GM23248 (cell line): ENCODE measurements at regions not wholly inside any gene's neighbourhood (a gene's known extent, or its start where the extent isn't known, plus 50 kb on each side); places are given as distances from the start of the nearest gene placed in this dataset.

Experiments
- DNase-seq: peaks from one replicate; pipeline ENCODE4 v3.0.0-alpha.2; 2015
- H2AFZ ChIP-seq: fragments of 200-600 bp; sonication (generic); 2 replicates; pipeline ENCODE4 v1.6.1; 2016; ENCODE audit warnings: antibody characterized with exemption
- H3F3A ChIP-seq: fragments of 200-600 bp; sonication (generic); 2 replicates; pipeline ENCODE4 v1.6.1; 2016; ENCODE audit warnings: mild to moderate bottlenecking, antibody characterized with exemption, mixed run types; ENCODE audit not compliant: insufficient read depth
- H3K27ac ChIP-seq: fragments of 200-600 bp; sonication (generic); 2 replicates; pipeline ENCODE4 v1.5.1; 2016; ENCODE audit warnings: mild to moderate bottlenecking
- H3K27me3 ChIP-seq: fragments of 200-600 bp; sonication (generic); replicated peaks from 2 replicates; pipeline ENCODE4 v1.6.1; 2016; ENCODE audit warnings: mild to moderate bottlenecking; ENCODE audit not compliant: insufficient read depth
- H3K36me3 ChIP-seq: fragments of 200-600 bp; sonication (generic); 2 replicates; pipeline ENCODE4 v1.6.1; 2016; ENCODE audit warnings: low read depth, mild to moderate bottlenecking
- H3K4me1 ChIP-seq: fragments of 200-600 bp; sonication (generic); 2 replicates; pipeline ENCODE4 v1.6.1; 2016; ENCODE audit warnings: mild to moderate bottlenecking; ENCODE audit not compliant: insufficient read depth
- H3K4me2 ChIP-seq: fragments of 200-600 bp; sonication (generic); one replicate; pipeline ENCODE4 v1.6.1; 2016; ENCODE audit warnings: mild to moderate bottlenecking; ENCODE audit not compliant: unreplicated experiment
- H3K4me3 ChIP-seq: fragments of 200-600 bp; sonication (generic); 2 replicates; pipeline ENCODE4 v1.5.1; 2016; ENCODE audit warnings: mild to moderate bottlenecking
- H3K79me2 ChIP-seq: fragments of 200-600 bp; sonication (generic); 2 replicates; pipeline ENCODE4 v1.6.1; 2016; ENCODE audit warnings: mild to moderate bottlenecking; ENCODE audit not compliant: insufficient read depth
- H3K9ac ChIP-seq: fragments of 200-600 bp; sonication (generic); 2 replicates; pipeline ENCODE4 v1.6.1; 2016; ENCODE audit warnings: mild to moderate bottlenecking
- H3K9me2 ChIP-seq: fragments of 200-600 bp; sonication (generic); 2 replicates; pipeline ENCODE4 v1.6.1; 2016; ENCODE audit warnings: mixed run types, mild to moderate bottlenecking, moderate library complexity; ENCODE audit not compliant: insufficient read depth
- H3K9me3 ChIP-seq: fragments of 200-600 bp; sonication (generic); one replicate; pipeline ENCODE4 v1.6.1; 2017; ENCODE audit warnings: low read depth
- H4K20me1 ChIP-seq: fragments of 200-600 bp; sonication (generic); 2 replicates; pipeline ENCODE4 v1.6.0; 2016; ENCODE audit not compliant: insufficient read depth
- EZH2 ChIP-seq: fragments of 200-600 bp; sonication (generic); IDR thresholded peaks from 2 replicates; pipeline ENCODE4 v1.6.1; 2018; ENCODE audit warnings: antibody characterized with exemption, mild to moderate bottlenecking; ENCODE audit not compliant: insufficient read depth, poor library complexity, severe bottlenecking
- EZH2phosphoT487 ChIP-seq: fragments of 200-600 bp; sonication (generic); IDR thresholded peaks from 2 replicates; pipeline ENCODE4 v1.6.1; 2018; ENCODE audit warnings: antibody characterized with exemption, moderate library complexity, mild to moderate bottlenecking, low read depth; ENCODE audit not compliant: insufficient read depth
- WGBS, 2 experiments: methylation state at CpG; one replicate each; pipeline ENCODE4 v1.1.6; 2015 to 2017; ENCODE audit warnings: low lambda C conversion rate in 2 of 2, low coverage in 1 of 2; ENCODE audit errors: missing lambda C conversion rate in 2 of 2; 5-methylcytosine and 5-hydroxymethylcytosine counted together
- in situ Hi-C: fragments of 300-500 bp; cut with MboI; formaldehyde crosslinking; loops from 2 replicates; pipeline ENCODE4 v1.15.0; 2020

GRCh38 chr1:244968471-244968871 lies 104.1 kb upstream of the HNRNPU start:
- Histone ChIP-seq H3K4me1 (peaks cover 36% of the 10 kb centered on the region), H3K9me3 (no peaks in the 10 kb centered on the region), H3F3A (peaks cover 43% of the 10 kb centered on the region), H2AFZ (peak overlapping the region; percentile 73), H3K79me2 (peaks cover 17% of the 10 kb centered on the region), H3K4me2 (peak overlapping the region; percentile 95), H3K36me3 (no peaks in the 10 kb centered on the region), H4K20me1 (no peaks in the 10 kb centered on the region), H3K9ac (peak overlapping the region; percentile 100), H3K27me3 (no peaks in the 10 kb centered on the region), H3K9me2 (no peaks in the 10 kb centered on the region), H3K4me3 (peak overlapping the region; percentile 91), H3K27ac (peak overlapping the region; percentile 100)
- DNase-seq: peak; percentile 29
- in situ Hi-C loops: no loop called here
- TF ChIP-seq EZH2phosphoT487 (no peak), EZH2 (no peak)
- WGBS, 2 experiments: 75 to 77% methylated on average over 12 of the region's 12 CpGs

- DNase-seq: no peak
- Histone ChIP-seq H2AFZ (no peak overlapping the region), H3F3A (peaks cover 47% of the 10 kb centered on the region), H4K20me1 (no peaks in the 10 kb centered on the region), H3K27ac (no peak overlapping the region), H3K4me3 (no peak overlapping the region), H3K9ac (no peak overlapping the region), H3K9me2 (no peaks in the 10 kb centered on the region), H3K4me1 (peaks cover 40% of the 10 kb centered on the region), H3K9me3 (no peaks in the 10 kb centered on the region), H3K36me3 (no peaks in the 10 kb centered on the region), H3K79me2 (peaks cover 4% of the 10 kb centered on the region), H3K27me3 (no peaks in the 10 kb centered on the region), H3K4me2 (no peak overlapping the region)
- no peak for TF ChIP-seq EZH2
- no peak for TF ChIP-seq EZH2phosphoT487
- in situ Hi-C loops: no loop called here
- 95 to 100% methylated on average over 2 of the region's 2 CpGs for WGBS, 2 experiments
These were observed 102.8 kb upstream of the HNRNPU start for GRCh38 chr1:244967159-244967558.

DNA sequence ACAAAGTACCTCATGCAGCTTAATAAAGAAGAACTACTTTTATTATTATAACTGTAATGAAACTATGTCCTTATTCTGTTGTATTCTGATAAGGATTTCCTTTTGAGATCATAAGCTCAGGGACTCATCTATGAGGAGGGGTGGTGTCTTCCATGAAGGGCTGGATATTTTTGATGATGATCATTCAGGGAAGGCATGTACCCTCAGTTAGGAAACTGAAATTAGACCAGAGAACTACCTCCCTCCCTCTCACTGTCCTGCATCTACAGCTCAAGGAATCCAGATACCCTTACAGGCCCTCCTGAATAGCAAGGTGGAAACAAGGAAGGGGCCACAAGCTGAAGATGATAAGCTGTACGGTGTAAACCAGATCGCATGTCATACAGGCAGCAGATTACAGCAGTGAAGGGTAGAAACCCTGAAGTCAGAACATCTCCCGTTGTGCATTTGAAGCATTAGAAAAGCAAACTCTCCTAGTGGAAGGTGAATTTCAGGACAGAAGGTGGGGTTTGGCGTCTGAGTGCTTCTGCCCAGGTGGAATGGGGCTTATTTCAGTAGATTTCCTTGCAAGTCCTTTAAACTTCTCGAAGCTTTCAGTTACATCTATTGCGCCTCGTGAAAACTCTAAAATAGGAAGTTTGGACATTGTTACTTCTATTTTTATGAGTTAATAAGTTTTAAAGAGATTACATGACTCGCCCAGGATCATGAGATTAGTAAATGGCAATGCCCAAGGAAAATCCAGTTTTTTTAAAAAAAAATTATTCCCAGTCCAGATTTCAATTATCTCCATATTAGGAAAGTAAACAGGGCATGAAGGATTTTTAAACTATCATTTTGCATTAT lies 101.1 kb upstream of the HNRNPU start:
- H3K9me3 ChIP-seq: no peaks in the 10 kb centered on the region
- in situ Hi-C loops: no loop called here
- no peaks in the 10 kb centered on the region for H3K79me2 ChIP-seq
- peak overlapping the region; percentile 61 for H3K4me2 ChIP-seq
- no peak overlapping the region for H3K4me3 ChIP-seq
- TF ChIP-seq EZH2 (no peak), EZH2phosphoT487 (no peak)
- H4K20me1 ChIP-seq: no peaks in the 10 kb centered on the region
- peak overlapping the region; percentile 80; the same call in 1 of the 2 replicates for H2AFZ ChIP-seq
- 89 to 93% methylated on average over 8 of the region's 8 CpGs for WGBS, 2 experiments
- H3K4me1 ChIP-seq: peaks cover 34% of the 10 kb centered on the region
- no peaks in the 10 kb centered on the region for H3K27me3 ChIP-seq
- H3K27ac ChIP-seq: peak overlapping the region; percentile 74
- H3K9ac ChIP-seq: no peak overlapping the region
- no peaks in the 10 kb centered on the region for H3K36me3 ChIP-seq
- H3F3A ChIP-seq: peaks cover 34% of the 10 kb centered on the region
- no peaks in the 10 kb centered on the region for H3K9me2 ChIP-seq
- DNase-seq: no peak

DNA sequence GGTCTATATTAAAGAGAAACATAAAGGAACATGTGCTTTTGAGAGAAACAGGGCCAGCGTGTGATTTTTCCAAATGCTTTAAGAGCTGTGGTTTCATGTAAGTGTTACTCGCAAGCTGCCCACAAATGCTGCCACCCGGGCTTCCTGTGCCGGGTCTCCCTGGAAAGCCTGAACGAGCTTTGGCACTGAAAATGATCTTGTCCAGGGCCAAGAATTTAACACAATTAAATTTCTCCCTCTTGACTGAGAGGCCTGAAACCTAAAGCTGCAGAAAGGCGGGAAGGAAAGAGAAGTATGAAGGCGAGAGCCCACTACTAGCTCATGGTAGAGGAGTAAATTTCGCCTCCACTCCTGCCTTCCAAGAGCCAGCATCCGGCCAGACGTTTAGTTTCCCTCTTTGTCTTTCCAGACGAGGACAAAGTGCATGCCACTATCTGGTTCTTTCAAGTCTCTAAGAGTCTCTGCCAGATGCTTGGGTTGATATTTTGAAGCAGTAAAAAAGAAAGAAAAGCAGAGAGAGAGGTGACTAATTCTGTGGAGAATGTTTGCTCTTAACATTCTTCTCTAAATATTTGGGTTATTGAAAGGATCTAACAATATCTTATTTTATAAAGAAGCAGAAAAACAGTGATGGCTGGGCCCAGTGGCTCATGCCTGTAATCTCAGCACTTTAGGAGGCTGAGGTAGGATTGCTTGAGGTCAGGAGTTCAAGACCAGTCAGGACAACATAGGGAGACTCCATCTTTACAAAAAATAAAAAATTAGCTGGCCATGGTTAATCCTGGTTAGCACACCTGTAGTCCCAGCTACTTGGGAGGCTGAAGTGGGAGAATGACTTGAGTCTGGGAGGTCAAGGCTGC lies 100.0 kb upstream of the HNRNPU start:
- in situ Hi-C loops: no loop called here
- peak overlapping the region; percentile 42 for H3K4me3 ChIP-seq
- H3K9me3 ChIP-seq: no peaks in the 10 kb centered on the region
- H3K9ac ChIP-seq: peak overlapping the region; percentile 70
- no peaks in the 10 kb centered on the region for H3K27me3 ChIP-seq
- 2 to 5% methylated on average over 11 of the region's 11 CpGs for WGBS, 2 experiments
- H3K27ac ChIP-seq: peak overlapping the region; percentile 74
- H3K36me3 ChIP-seq: no peaks in the 10 kb centered on the region
- peak; percentile 73 for DNase-seq
- no peaks in the 10 kb centered on the region for H3K9me2 ChIP-seq
- H4K20me1 ChIP-seq: no peaks in the 10 kb centered on the region
- H3K4me1 ChIP-seq: peaks cover 34% of the 10 kb centered on the region
- H3K4me2 ChIP-seq: peak overlapping the region; percentile 61
- H2AFZ ChIP-seq: peak overlapping the region; percentile 80
- H3K79me2 ChIP-seq: no peaks in the 10 kb centered on the region
- TF ChIP-seq EZH2phosphoT487: no peak
- no peak for TF ChIP-seq EZH2
- peaks cover 34% of the 10 kb centered on the region for H3F3A ChIP-seq
